ENCODE measurements at regions not wholly inside any gene's neighbourhood (a gene's known extent, or its start where the extent isn't known, plus 50 kb on each side); places are given as distances from the start of the nearest gene placed in this dataset.

DNA sequence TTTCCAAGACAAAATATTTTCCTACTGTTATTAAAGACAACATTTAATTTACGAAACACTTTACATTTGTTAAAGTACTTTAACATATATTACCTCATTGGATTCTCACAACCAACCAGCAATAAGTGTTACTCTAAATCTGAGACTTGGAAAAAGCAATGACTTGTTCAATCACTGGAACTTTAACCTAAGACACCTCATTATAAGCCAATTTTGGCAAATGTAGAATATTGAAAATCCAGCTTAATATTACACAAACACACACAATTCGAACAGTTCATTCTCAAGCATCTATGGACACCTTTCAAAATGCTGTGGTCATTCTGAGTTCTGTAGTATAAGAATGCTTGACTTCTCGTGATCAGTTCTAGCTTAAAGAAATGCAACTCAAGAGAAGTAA lies 619.4 kb upstream of the CHAC2 start:
- Histone ChIP-seq H3K36me3 (no peaks in the 10 kb centered on the region), H3K9me3 (no peaks in the 10 kb centered on the region), H3K27ac (no peak overlapping the region), H3K4me3 (no peak overlapping the region), H3K4me1 (no peaks in the 10 kb centered on the region), H3K27me3 (no peaks in the 10 kb centered on the region)
- no peak for ATAC-seq
- 28% methylated on average over 3 of the region's 3 CpGs for WGBS, 2 donors (ENCODE audit: low coverage in 1 of 2)
- TF ChIP-seq POLR2A (IDR thresholded peaks at IDR 0.05) = no peak
- TF ChIP-seq POLR2AphosphoS5 (IDR thresholded peaks at IDR 0.05) = no peak
- TF ChIP-seq, protein P1, sequence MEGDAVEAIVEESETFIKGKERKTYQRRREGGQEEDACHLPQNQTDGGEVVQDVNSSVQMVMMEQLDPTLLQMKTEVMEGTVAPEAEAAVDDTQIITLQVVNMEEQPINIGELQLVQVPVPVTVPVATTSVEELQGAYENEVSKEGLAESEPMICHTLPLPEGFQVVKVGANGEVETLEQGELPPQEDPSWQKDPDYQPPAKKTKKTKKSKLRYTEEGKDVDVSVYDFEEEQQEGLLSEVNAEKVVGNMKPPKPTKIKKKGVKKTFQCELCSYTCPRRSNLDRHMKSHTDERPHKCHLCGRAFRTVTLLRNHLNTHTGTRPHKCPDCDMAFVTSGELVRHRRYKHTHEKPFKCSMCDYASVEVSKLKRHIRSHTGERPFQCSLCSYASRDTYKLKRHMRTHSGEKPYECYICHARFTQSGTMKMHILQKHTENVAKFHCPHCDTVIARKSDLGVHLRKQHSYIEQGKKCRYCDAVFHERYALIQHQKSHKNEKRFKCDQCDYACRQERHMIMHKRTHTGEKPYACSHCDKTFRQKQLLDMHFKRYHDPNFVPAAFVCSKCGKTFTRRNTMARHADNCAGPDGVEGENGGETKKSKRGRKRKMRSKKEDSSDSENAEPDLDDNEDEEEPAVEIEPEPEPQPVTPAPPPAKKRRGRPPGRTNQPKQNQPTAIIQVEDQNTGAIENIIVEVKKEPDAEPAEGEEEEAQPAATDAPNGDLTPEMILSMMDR (IDR thresholded peaks at IDR 0.05) = no peak
- no peak for TF ChIP-seq EP300 (IDR thresholded peaks at IDR 0.05)

DNA sequence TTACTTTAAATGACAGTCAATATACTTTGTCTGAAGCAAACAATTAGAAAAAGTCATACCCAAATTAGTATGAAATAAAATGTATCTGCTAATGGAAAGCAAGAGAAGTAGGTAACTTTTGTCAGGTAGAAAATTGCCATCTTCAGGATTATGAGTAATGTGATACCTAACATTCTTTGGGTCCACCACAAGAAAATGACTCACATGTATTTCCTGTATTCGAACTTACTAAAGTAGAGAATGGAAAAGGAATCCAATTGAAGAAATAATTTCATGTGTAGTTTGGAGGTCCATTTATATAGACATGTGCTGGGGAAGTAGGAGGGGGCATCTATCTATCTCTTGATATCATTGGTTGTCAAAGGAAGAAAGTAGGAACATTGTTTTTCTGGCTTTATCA lies 636.2 kb upstream of the CHAC2 start:
- Histone ChIP-seq H3K27me3 (no peaks in the 10 kb centered on the region), H3K9me3 (no peaks in the 10 kb centered on the region), H3K4me3 (no peak overlapping the region), H3K27ac (no peak overlapping the region), H3K36me3 (no peaks in the 10 kb centered on the region), H3K4me1 (no peaks in the 10 kb centered on the region)
- TF ChIP-seq POLR2AphosphoS5 (IDR thresholded peaks at IDR 0.05) (no peak), POLR2A (IDR thresholded peaks at IDR 0.05) (no peak), EP300 (IDR thresholded peaks at IDR 0.05) (no peak)
- TF ChIP-seq, protein P1 (IDR thresholded peaks at IDR 0.05) = no peak
- no peak for ATAC-seq
- 89% methylated on average over 1 of the region's 1 CpG for WGBS, 2 donors (ENCODE audit: low coverage in 1 of 2)

DNA sequence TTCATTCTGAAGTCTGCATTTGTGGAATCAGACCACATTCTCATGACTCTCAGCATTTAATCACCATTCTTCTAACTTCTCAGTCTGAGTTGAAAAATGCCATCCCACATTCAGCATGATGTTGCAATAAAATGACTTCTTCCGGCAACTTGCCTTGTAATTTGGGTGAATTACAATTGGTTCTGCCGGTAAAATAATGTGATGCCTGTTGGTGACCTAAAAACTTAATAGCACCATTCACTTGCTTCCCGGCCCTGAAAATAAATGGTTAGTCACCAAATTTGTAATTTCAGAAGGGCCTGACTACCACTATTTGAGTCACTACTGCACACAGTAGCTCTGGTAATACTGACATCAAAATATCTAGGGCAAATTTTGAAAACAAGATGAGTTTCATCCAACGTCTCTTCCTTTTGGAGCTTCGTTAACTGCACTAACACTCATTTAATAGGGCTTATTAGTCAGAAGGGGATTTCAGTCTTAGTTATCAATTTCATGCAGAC lies 637.1 kb upstream of the CHAC2 start:
- TF ChIP-seq, protein P1 (IDR thresholded peaks at IDR 0.05) = no peak
- TF ChIP-seq POLR2AphosphoS5 (IDR thresholded peaks at IDR 0.05) (no peak), POLR2A (IDR thresholded peaks at IDR 0.05) (no peak), EP300 (IDR thresholded peaks at IDR 0.05) (no peak)
- H3K9me3 ChIP-seq = no peaks in the 10 kb centered on the region
- no peaks in the 10 kb centered on the region for H3K4me1 ChIP-seq
- WGBS, 2 donors (ENCODE audit: low coverage in 1 of 2) = 88 to 93% methylated on average over 4 to 5 of the region's 5 CpGs
- H3K27ac ChIP-seq = no peak overlapping the region
- H3K4me3 ChIP-seq = no peak overlapping the region
- H3K36me3 ChIP-seq = no peaks in the 10 kb centered on the region
- no peak for ATAC-seq
- no peaks in the 10 kb centered on the region for H3K27me3 ChIP-seq

DNA sequence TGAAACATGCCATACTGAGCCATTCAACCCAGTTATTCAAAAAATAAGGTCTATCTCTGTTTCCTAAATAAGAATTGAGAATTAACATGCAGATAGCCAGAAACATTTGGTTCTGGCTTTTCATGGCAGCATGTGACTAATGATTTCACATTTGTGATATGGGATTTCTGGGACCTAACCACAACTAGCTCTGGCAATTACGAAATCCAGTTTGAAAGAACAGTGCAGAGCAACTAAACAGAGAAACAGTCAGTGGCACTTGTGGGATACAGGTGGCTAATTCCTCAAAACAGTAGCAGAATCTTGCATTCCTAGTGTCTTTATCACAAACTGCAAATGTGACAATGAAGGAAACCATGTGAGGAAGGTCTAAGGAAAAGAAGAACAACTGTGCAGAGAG lies 637.8 kb upstream of the CHAC2 start:
- Histone ChIP-seq H3K36me3 (no peaks in the 10 kb centered on the region), H3K9me3 (no peaks in the 10 kb centered on the region), H3K27me3 (no peaks in the 10 kb centered on the region), H3K27ac (no peak overlapping the region), H3K4me3 (no peak overlapping the region), H3K4me1 (no peaks in the 10 kb centered on the region)
- 100% methylated on average over 1 of the region's 1 CpG; no CpG with 5 or more reads in 1 of the 2 donors for WGBS, 2 donors (ENCODE audit: low coverage in 1 of 2)
- no peak for TF ChIP-seq POLR2AphosphoS5 (IDR thresholded peaks at IDR 0.05)
- no peak for TF ChIP-seq POLR2A (IDR thresholded peaks at IDR 0.05)
- ATAC-seq = no peak

DNA sequence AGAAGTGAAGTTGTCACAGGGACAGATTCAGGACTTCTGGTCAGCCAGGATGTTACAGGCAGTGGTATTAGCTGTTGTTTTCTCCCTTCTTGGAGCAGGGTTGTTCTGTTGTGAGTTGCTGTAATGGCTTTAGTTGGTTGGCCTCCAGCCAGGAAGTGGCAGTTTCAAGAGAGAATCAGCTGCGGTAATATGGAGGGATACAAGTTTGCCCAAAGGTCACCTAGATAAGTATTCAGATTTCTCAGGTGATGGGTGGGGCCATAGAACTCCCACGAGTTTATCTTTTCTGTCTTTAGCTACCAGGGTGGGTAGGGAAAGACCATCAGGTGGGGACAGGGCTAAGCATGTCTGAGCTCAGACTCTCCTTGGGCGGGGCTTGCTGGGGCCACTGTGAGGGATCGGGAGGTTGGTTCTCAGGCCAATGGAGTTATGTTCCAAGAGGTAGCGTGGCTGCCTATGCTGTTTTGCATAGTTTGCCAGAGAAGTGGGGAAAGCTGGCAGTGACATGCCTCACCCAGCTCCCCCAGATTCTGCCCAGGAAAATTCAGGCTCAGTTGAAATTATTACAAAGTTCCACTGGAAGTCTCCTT lies 640.4 kb upstream of the CHAC2 start:
- Histone ChIP-seq H3K4me3 (no peak overlapping the region), H3K27me3 (no peaks in the 10 kb centered on the region), H3K27ac (no peak overlapping the region), H3K4me1 (no peaks in the 10 kb centered on the region), H3K9me3 (no peaks in the 10 kb centered on the region), H3K36me3 (no peaks in the 10 kb centered on the region)
- WGBS, 2 donors (ENCODE audit: low coverage in 1 of 2) = 80 to 83% methylated on average over 1 of the region's 5 CpGs
- TF ChIP-seq, protein P1 (IDR thresholded peaks at IDR 0.05) = no peak
- no peak for TF ChIP-seq POLR2A (IDR thresholded peaks at IDR 0.05)
- TF ChIP-seq POLR2AphosphoS5 (IDR thresholded peaks at IDR 0.05) = no peak
- no peak for TF ChIP-seq EP300 (IDR thresholded peaks at IDR 0.05)
- no peak for ATAC-seq
